ENCODE measurements at regions not wholly inside any gene's neighbourhood (a gene's known extent, or its start where the extent isn't known, plus 50 kb on each side); places are given as distances from the start of the nearest gene placed in this dataset.

DNA sequence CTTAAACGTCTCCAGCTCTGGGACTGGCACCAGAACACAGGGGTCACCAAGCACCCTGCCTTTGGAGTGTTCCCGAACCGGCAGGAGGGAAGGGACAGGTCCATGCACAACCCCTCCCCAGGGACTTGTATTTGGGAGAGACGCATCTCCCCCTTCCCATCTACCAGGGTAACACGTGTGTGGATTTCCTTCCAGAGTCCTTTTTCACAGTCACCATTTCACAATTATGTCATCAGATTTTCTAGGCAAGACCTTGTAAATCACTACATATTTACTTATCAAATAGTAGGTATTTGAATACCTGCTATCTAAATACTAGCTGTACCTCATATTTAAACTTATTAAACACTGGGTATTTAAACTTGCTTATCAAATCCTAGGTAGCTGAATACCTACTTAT lies 57.4 kb upstream of the AJAP1 start:
- H3K9me2 ChIP-seq (replicated peaks; ENCODE audit: control insufficient read depth, low read length), result no peaks in the 10 kb centered on the region
- no peak overlapping the region for H3K4me3 ChIP-seq (ENCODE audit: low read length)
- TF ChIP-seq EZH2phosphoT487 (IDR thresholded peaks at IDR 0.05; ENCODE audit: borderline replicate concordance, low read length), result no peak
- TF ChIP-seq, protein P1, sequence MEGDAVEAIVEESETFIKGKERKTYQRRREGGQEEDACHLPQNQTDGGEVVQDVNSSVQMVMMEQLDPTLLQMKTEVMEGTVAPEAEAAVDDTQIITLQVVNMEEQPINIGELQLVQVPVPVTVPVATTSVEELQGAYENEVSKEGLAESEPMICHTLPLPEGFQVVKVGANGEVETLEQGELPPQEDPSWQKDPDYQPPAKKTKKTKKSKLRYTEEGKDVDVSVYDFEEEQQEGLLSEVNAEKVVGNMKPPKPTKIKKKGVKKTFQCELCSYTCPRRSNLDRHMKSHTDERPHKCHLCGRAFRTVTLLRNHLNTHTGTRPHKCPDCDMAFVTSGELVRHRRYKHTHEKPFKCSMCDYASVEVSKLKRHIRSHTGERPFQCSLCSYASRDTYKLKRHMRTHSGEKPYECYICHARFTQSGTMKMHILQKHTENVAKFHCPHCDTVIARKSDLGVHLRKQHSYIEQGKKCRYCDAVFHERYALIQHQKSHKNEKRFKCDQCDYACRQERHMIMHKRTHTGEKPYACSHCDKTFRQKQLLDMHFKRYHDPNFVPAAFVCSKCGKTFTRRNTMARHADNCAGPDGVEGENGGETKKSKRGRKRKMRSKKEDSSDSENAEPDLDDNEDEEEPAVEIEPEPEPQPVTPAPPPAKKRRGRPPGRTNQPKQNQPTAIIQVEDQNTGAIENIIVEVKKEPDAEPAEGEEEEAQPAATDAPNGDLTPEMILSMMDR (IDR thresholded peaks at IDR 0.05; ENCODE audit: low read depth, low read length, poor library complexity, severe bottlenecking), result no peak
- H3K27ac ChIP-seq (ENCODE audit: low read depth, low read length), result no peak overlapping the region
- no peaks in the 10 kb centered on the region for H3K4me1 ChIP-seq (ENCODE audit: control insufficient read depth, low read length)
- H3K36me3 ChIP-seq (ENCODE audit: control insufficient read depth, low read length), result no peaks in the 10 kb centered on the region
- no peaks in the 10 kb centered on the region for H3F3A ChIP-seq (ENCODE audit: control insufficient read depth, insufficient read depth)
- no peaks in the 10 kb centered on the region for H3K79me2 ChIP-seq (ENCODE audit: control insufficient read depth, low read length)
- no peak overlapping the region for H3K4me2 ChIP-seq (ENCODE audit: low read length)
- no peaks in the 10 kb centered on the region for H3K9me3 ChIP-seq (ENCODE audit: control insufficient read depth, insufficient read depth, low read length)
- no peaks in the 10 kb centered on the region; the same call in 1 of the 2 replicates for H3K27me3 ChIP-seq (ENCODE audit: control insufficient read depth, low read length)
- no peaks in the 10 kb centered on the region for H4K20me1 ChIP-seq (ENCODE audit: control insufficient read depth, insufficient read depth, low read depth, low read length)

DNA sequence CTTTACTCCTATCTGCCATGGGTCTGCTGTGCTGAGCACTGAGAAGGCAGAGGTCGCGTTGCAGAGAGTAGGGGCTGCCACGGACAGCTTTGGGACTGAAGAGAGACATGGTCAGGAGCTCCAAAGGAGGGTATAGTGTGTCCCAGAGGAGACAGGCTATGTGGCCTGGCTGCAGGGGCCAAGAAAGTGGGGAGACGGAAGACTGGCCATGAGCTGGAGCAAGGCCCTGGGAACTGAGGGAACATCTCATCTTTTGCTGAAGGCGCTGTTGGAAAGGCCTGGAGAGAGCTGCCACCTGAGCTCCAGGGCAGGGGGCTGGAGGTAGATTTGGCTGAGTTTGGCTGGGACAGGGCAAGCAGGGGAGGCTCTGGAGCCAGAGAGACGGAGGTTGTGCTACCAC lies 55.8 kb upstream of the AJAP1 start:
- no peaks in the 10 kb centered on the region for H3K4me1 ChIP-seq (ENCODE audit: control insufficient read depth, low read length)
- no peak overlapping the region for H3K4me3 ChIP-seq (ENCODE audit: low read length)
- no peak overlapping the region for H3K4me2 ChIP-seq (ENCODE audit: low read length)
- H3K27me3 ChIP-seq (ENCODE audit: control insufficient read depth, low read length), result peaks cover 8% of the 10 kb centered on the region; the same call in 1 of the 2 replicates
- no peaks in the 10 kb centered on the region for H3K79me2 ChIP-seq (ENCODE audit: control insufficient read depth, low read length)
- H3K27ac ChIP-seq (ENCODE audit: low read depth, low read length), result no peak overlapping the region
- no peaks in the 10 kb centered on the region for H3K9me2 ChIP-seq (replicated peaks; ENCODE audit: control insufficient read depth, low read length)
- no peaks in the 10 kb centered on the region for H4K20me1 ChIP-seq (ENCODE audit: control insufficient read depth, insufficient read depth, low read depth, low read length)
- H3K36me3 ChIP-seq (ENCODE audit: control insufficient read depth, low read length), result no peaks in the 10 kb centered on the region
- no peaks in the 10 kb centered on the region for H3F3A ChIP-seq (ENCODE audit: control insufficient read depth, insufficient read depth)
- TF ChIP-seq, protein P1 (IDR thresholded peaks at IDR 0.05; ENCODE audit: low read depth, low read length, poor library complexity, severe bottlenecking), result no peak
- no peak for TF ChIP-seq EZH2phosphoT487 (IDR thresholded peaks at IDR 0.05; ENCODE audit: borderline replicate concordance, low read length)
- H3K9me3 ChIP-seq (ENCODE audit: control insufficient read depth, insufficient read depth, low read length), result no peaks in the 10 kb centered on the region

DNA sequence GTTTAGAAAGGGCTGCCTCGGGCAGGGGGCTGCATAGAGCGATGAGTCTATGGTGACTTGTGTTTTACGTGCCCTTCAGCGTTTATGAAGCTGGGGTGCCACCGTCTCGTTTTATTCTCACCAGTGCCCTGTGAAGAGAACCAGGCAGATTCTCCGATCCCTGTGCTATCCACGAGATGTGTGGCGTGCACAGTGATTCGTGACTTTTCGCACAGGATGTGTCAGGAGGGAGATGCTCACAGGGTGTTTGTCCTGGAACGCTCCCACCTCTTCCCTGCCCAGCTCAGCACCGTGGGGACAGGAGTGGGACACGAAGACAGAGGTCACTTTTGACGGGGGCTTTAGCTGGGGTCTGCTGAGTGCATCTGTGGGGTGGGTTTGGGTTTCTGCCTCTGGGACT lies 54.9 kb upstream of the AJAP1 start:
- no peaks in the 10 kb centered on the region for H3K9me2 ChIP-seq (replicated peaks; ENCODE audit: control insufficient read depth, low read length)
- no peaks in the 10 kb centered on the region for H3K36me3 ChIP-seq (ENCODE audit: control insufficient read depth, low read length)
- no peak overlapping the region for H3K4me2 ChIP-seq (ENCODE audit: low read length)
- peaks cover 11% of the 10 kb centered on the region; the same call in 1 of the 2 replicates for H3K27me3 ChIP-seq (ENCODE audit: control insufficient read depth, low read length)
- no peak overlapping the region for H3K4me3 ChIP-seq (ENCODE audit: low read length)
- no peaks in the 10 kb centered on the region for H3K4me1 ChIP-seq (ENCODE audit: control insufficient read depth, low read length)
- H3F3A ChIP-seq (ENCODE audit: control insufficient read depth, insufficient read depth), result no peaks in the 10 kb centered on the region
- H4K20me1 ChIP-seq (ENCODE audit: control insufficient read depth, insufficient read depth, low read depth, low read length), result no peaks in the 10 kb centered on the region
- TF ChIP-seq, protein P1 (IDR thresholded peaks at IDR 0.05; ENCODE audit: low read depth, low read length, poor library complexity, severe bottlenecking), result no peak
- TF ChIP-seq EZH2phosphoT487 (IDR thresholded peaks at IDR 0.05; ENCODE audit: borderline replicate concordance, low read length), result no peak
- H3K27ac ChIP-seq (ENCODE audit: low read depth, low read length), result no peak overlapping the region
- H3K79me2 ChIP-seq (ENCODE audit: control insufficient read depth, low read length), result no peaks in the 10 kb centered on the region
- H3K9me3 ChIP-seq (ENCODE audit: control insufficient read depth, insufficient read depth, low read length), result no peaks in the 10 kb centered on the region

All from DOHH2 (cell line).